ENCODE measurements at regions not wholly inside any gene's neighbourhood (a gene's known extent, or its start where the extent isn't known, plus 50 kb on each side); places are given as distances from the start of the nearest gene placed in this dataset.
A peak's percentile ranks its signal among the peaks of the same experiment; 100 is the strongest.
"Not testable (repeated sequence)": the region's sequence is repeated elsewhere in the genome, so short reads cannot be mapped to it uniquely, and the experiment has no call there.

DNA sequence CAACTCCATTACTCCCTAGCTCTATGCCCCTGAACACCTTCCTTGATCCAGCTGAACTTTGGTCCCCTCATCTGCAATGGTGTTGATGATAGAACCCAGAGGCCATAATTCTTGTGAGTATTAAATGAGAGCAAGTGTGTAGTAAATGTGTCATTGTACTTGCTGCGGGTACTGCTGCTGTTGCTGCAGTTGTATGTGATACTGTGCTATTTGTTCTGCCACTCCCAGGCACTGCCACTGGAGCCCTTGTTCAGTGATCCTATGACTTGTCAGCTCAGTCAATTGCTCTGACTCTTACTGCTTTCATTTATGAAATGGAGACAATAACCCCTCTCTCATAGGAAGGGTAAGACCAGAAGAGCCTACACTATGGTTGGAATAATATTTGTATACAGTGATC is 136.9 kb upstream of the PLGLB2 start:
- H3K27me3 ChIP-seq; H3K36me3 ChIP-seq; H3K9me3 ChIP-seq; ATAC-seq; H3K4me3 ChIP-seq; DNase-seq; FAIRE-seq; intact Hi-C loops (cut with DNase I); H3K4me1 ChIP-seq; H3K27ac ChIP-seq: not testable (repeated sequence)
- WGBS, 2 donors = no CpG with 5 or more reads among the region's 1 CpG

DNA sequence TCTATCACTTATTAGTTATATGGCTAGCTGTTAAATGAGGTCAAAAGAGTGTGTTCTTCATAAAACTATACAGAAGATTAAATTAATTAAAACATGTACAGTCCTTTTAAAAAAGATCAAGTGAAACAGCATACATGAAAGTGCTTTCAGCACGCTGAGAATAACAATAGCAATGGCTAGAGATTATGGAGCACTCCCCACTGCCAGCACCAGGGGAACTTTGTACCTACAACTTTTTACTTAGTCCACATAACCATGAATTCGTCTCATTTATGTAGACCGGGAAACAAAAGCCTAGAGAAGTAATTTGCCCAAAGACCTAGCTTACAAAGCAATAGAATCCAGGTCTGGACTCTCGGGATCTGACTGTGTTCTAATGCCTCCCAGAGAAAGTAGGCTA is 136.5 kb upstream of the PLGLB2 start:
- H3K27ac ChIP-seq; H3K36me3 ChIP-seq; DNase-seq; H3K9me3 ChIP-seq; H3K27me3 ChIP-seq; H3K4me1 ChIP-seq; FAIRE-seq; H3K4me3 ChIP-seq; ATAC-seq; intact Hi-C loops (cut with DNase I): not testable (repeated sequence)
- no CpG with 5 or more reads among the region's 4 CpGs for whole genome bisulfite sequencing, 2 donors

DNA sequence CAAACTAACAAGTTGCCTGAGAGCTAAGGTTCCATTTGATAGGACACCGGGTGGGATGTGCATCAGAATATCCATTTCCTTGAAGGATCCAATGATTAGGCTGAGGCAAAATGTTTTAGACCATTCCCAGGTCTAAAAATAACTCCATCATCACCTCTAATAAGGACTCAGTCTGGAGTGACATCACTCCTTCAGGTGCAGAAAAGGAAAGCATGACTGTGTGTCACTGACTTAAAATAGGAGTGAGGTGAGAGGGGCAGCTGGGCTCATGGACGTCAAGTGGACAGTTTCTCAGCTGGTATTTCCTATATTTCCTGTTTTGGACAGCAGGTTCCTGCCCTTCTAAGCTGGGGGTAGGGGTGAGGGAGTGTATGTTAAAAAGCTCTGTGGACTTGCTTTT is 135.9 kb upstream of the PLGLB2 start:
- H3K4me1 ChIP-seq; FAIRE-seq; H3K36me3 ChIP-seq; H3K27ac ChIP-seq; intact Hi-C loops (cut with DNase I); H3K4me3 ChIP-seq; ATAC-seq; H3K9me3 ChIP-seq; DNase-seq; H3K27me3 ChIP-seq: not testable (repeated sequence)
- no CpG with 5 or more reads among the region's 2 CpGs for WGBS, 2 donors

DNA sequence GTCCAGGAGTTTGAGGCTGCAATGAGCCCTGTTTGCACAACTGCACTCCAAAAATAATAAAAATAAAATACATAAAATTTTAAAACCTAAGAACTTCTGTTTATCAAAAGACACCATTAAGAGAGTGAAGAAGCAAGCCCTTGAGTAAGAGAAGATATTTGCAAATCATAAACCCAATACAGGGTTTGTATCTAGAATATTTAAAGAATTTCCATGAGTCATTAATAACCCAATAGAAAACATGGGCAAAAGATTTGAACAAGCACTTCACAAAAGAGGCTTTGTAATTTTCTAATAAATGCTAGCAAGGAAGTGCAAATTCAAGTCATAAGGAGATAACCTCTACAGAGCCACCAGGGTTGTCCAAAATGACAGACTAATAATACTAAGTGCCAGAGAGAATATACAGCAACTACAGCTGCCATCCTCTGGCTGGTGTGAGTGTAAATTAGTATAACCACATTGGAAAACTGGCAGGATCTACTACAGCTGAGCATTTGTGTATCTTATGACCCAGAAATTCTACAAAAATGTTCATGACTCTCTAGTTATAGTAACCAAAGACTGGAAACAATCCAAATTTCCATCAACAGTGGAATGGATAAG is 133.0 kb upstream of the PLGLB2 start:
- H3K4me1 ChIP-seq; FAIRE-seq; H3K36me3 ChIP-seq; DNase-seq; H3K4me3 ChIP-seq; H3K9me3 ChIP-seq; intact Hi-C loops (cut with DNase I); H3K27ac ChIP-seq; H3K27me3 ChIP-seq: not testable (repeated sequence)
- ATAC-seq = peak in 2 of 4 donors; percentile 76 to 88

DNA sequence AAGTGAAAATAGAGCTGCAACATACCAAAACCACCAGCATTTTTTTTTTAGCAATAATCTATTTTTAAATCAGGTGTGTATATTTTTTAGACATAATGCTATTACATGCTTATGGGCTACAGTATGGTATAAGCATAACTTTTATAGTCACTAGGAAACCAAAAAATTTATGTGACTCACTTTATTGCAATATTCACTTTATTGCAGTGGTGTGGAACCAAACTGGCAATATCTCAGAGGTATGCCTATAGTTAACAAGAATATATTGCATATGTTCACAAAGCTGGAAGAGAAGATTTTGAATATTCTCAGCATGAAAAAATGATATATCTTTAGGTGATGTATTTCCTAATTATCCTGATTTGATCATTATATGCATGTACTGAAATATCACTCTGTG is 128.8 kb upstream of the PLGLB2 start:
- H3K4me1 ChIP-seq; FAIRE-seq; intact Hi-C loops (cut with DNase I); H3K27ac ChIP-seq; DNase-seq; H3K4me3 ChIP-seq; H3K9me3 ChIP-seq; H3K27me3 ChIP-seq; ATAC-seq; H3K36me3 ChIP-seq: not testable (repeated sequence)

DNA sequence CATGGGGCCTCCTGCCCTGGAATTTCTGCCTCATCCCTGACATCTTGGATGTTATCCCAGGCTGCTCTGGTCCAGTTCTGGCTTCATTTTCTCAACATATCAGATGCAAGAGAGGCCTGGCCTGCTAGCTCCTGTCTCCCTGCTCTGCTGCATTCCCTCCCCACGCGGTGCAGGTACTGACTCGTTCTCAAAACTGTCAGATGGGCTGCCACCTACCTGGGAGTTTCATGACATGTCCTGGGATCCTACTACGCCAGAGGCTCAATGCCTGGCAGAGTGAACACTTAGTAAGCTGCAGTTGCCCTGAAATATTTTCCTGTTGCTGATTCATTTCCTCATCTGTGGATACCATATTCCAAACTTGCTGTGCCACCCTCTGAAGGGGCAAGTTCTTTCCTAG is 126.7 kb upstream of the PLGLB2 start:
- H3K36me3 ChIP-seq; H3K4me3 ChIP-seq; FAIRE-seq; ATAC-seq; H3K27me3 ChIP-seq; intact Hi-C loops (cut with DNase I); H3K27ac ChIP-seq; H3K9me3 ChIP-seq; DNase-seq; H3K4me1 ChIP-seq: not testable (repeated sequence)
- WGBS, 2 donors = no CpG with 5 or more reads among the region's 4 CpGs

DNA sequence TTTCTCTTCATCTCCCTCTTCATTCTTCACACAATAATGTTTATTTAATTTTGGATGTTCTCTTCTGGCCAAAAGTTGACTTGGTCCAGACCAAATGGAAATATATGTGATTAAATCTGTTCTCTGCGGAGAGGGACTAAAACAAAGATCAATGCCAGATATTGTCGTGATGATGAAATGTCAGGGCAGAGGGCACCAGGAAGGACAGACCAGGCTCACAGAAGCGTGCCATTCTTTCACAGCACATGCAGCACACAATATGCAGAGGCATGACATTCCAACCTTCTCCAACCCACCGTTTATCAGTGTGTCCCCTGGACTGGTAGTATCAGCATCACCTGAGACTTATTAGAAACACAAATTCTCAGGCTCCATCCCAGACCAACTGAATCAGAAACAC is 125.2 kb upstream of the PLGLB2 start:
- WGBS, 2 donors = no CpG with 5 or more reads among the region's 4 CpGs
- H3K9me3 ChIP-seq; DNase-seq; intact Hi-C loops (cut with DNase I); H3K27me3 ChIP-seq; H3K36me3 ChIP-seq; H3K4me3 ChIP-seq; H3K27ac ChIP-seq; FAIRE-seq; H3K4me1 ChIP-seq; ATAC-seq: not testable (repeated sequence)

DNA sequence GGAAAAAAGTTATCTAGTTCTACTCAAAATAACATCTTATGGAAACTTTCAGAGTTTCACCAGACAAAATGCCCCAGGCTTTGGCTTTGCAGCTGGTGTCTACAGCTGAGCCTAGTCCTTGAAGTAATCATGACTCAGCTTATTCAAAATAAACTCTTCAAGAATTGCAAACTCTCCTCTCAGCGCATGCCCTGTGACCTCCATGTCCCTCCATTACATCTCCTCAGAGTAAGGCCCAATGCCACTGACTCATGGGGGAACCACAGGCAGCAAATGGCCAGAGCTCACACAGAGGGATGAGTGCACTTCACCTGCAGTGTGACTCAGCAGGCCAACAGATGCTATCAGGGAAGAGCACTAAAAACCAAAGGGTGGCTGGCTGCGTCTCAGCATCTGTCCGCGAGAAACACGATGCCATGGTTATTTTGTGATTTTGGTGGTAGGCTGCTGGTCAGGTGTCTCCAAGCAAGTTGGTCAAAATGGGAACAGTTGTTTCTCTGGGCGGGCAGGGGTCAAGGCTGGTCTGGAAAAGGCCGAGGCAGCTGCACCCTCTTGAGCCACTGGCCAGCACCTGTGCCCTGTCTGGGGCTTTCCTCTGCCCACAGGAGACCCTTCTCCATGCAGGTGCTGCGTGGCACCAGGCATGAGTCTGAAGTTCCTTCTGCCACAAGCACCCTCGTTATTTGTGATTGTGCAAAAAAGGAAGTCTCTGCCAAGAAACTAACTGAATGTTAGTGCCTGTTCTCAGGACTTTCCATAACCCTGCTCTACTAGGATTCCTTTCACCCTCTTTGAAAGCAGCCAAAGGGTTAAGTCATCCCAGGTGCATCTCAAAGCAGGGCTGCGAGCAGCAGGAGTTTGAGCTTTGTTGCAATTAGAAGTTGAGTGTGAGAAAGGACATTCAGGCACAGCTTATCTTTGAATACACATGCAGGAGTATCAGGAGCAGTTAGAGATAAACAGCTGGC is 118.1 kb upstream of the PLGLB2 start:
- H3K27ac ChIP-seq; H3K27me3 ChIP-seq; DNase-seq; intact Hi-C loops (cut with DNase I); H3K9me3 ChIP-seq; H3K4me1 ChIP-seq; FAIRE-seq; H3K36me3 ChIP-seq; H3K4me3 ChIP-seq: not testable (repeated sequence)
- WGBS, 2 donors = 75 to 79% methylated on average over 7 to 9 of the region's 10 CpGs
- ATAC-seq = peak in 1 of 4 donors; percentile 52

DNA sequence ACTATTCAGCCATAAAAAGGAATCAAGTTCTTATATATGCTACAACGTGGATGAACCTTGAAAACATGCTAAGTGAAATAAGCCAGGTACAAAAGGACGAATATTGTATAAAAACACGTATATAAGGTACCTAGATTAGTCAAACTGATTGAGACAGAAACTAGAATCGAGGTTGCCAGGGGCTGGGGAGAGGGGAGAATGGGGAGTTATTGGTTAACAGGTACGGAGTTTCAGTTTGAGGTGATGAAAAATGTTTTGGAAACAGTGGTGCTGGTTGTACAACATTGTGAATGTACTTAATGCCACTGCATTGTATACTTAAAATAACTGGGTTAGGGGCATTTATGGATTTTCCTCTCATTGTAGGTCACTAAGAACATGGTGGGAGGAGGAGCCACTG is 117.0 kb upstream of the PLGLB2 start:
- H3K27me3 ChIP-seq; H3K4me1 ChIP-seq; H3K9me3 ChIP-seq; H3K4me3 ChIP-seq; ATAC-seq; H3K27ac ChIP-seq; H3K36me3 ChIP-seq; FAIRE-seq; DNase-seq; intact Hi-C loops (cut with DNase I): not testable (repeated sequence)
- 100% methylated on average over 1 of the region's 5 CpGs; no CpG with 5 or more reads in 1 of the 2 donors for WGBS, 2 donors

DNA sequence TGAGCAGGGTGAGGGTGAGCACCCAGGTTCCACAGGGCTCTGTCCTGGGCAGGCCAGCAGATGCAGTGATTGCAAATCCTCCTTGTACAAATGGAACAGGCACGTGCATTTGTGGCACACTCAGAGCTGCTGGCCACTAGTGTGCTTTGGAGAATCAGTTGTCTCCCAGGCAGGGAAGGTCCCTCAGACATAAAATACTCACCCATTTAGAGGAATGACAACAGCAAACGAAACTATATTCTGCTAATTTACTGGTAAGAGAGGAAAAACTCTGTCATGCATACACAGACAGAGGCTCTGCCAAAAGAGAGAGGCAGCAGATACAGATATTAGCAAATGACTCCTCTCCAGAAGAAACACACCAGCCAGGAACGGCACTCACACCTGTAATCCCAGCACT is 116.5 kb upstream of the PLGLB2 start:
- WGBS, 2 donors = 50 to 77% methylated on average over 1 to 2 of the region's 3 CpGs
- intact Hi-C loops (cut with DNase I); H3K27me3 ChIP-seq: not testable (repeated sequence)

DNA sequence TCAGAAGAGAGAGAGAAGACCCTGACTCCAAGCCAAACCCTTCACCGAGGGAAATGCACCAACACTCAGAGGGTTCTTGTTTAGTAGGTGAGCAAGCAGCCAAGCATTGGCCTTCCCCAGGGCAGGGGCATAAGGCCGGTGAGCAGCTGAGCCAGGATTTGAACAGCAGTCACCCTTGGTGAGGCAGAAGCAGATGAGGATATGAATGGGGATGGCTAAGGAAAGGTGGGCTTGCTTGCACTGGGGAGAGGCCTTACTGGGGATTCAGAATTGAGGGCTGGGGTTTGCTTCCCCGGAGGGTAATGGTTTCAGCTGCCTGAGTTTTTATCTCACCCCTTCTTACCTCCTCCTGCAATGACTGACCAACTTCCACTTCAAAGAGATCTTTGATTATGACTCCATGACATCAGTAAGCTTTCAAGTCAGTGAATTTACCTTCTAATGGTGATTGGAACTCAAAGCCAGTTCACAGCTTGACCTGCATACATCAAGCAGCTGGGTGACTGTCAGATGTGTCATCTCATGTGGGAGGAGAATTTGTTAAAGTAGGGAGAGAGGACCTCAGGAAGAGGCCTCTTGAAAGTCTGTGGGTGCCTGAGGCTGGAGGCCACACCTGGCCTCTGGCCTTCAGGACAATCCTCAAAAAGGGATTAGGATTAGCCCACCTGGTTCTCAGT is 114.5 kb upstream of the PLGLB2 start:
- 94 to 100% methylated on average over 2 to 3 of the region's 3 CpGs for WGBS, 2 donors
- intact Hi-C loops (cut with DNase I); DNase-seq: not testable (repeated sequence)

More for the DNA sequence above, 116.5 kb upstream of the PLGLB2 start:
- DNase-seq, H3K4me1 ChIP-seq, H3K27ac ChIP-seq, H3K36me3 ChIP-seq, H3K9me3 ChIP-seq, ATAC-seq, FAIRE-seq, H3K4me3 ChIP-seq: not testable (repeated sequence)

DNA sequence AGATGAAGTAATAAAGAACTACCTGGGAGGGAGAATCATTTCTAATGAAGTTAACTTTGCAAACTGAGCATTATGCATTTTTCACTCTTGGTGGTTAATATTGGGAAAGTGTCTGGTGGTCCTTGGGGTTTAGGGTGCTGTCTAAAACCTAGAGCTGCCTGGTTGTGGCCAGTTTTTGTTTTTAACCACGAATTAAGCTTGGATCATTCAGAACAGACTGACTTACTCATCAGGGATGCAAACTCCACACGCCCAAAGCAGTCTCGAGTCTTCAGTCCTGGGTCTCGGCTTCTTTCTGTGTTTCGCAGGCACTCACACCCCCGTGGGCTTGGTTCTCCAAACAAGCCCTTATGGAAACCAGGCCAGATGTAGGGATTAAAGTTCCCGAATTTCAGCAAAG is 113.8 kb upstream of the PLGLB2 start:
- H3K27ac ChIP-seq; H3K4me1 ChIP-seq; H3K27me3 ChIP-seq; H3K36me3 ChIP-seq; intact Hi-C loops (cut with DNase I); FAIRE-seq; DNase-seq; H3K9me3 ChIP-seq; ATAC-seq; H3K4me3 ChIP-seq: not testable (repeated sequence)
- 85 to 87% methylated on average over 5 to 6 of the region's 7 CpGs for WGBS, 2 donors

More for the DNA sequence above, 114.5 kb upstream of the PLGLB2 start:
- H3K36me3 ChIP-seq, ATAC-seq, H3K9me3 ChIP-seq, H3K27ac ChIP-seq, H3K4me3 ChIP-seq, H3K4me1 ChIP-seq, FAIRE-seq, H3K27me3 ChIP-seq: not testable (repeated sequence)

Data from pancreas (tissue), 10 donors.